Hematopoietic multipotent progenitor cell treated with erythropoietin and hydrocortisone succinate and interleukin-3 and kit ligand, for 15 days (in vitro differentiated cells): ENCODE measurements at regions not wholly inside any gene's neighbourhood (a gene's known extent, or its start where the extent isn't known, plus 50 kb on each side); places are given as distances from the start of the nearest gene placed in this dataset.

Experiments used
- DNase-seq: peaks from one replicate; pipeline ENCODE4 v3.0.0-alpha.2; 2015; ENCODE audit warnings: low spot score

GRCh38 chr2:196249171-196249570 lies 77.8 kb upstream of the STK17B start:
- no peak for DNase-seq

DNA sequence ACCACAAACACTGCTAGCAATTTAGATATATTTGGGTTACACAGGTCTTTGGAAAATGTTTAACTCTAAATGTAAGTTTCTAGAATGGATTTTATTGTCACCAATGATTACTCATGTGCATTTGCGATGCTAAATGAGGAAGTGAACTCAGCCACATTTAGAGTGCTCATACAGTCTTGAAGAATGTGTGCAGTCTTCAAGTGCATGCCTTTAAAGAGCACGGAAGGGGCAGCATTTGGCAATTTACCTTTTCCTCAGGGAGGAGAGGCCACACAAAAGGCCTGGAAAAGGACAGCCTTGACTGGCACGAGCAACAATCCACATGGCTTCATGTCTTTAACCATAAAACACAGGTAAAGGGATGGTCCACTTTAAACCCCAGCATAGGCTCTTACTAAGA lies 78.5 kb upstream of the STK17B start:
- DNase-seq = no peak

DNA sequence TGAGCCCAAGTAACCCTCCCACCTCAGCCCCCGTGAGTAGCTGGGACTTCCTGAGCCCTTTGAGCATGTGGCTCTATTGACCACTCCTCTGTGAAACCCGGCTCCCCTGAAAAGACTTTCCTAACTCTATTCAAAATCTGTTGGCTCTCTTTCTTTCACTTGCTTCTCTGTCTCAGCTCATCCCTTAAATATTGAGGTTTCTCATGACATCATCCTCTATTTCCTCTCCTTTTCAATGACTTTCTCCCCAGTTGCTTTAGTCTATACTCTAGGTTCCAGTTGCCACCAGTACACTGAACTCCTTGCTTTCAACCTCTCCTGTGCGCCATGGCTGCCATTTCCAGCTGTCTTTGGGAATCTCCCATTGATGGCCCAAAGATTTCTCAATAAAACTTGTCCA lies 79.8 kb upstream of the STK17B start:
- DNase-seq = no peak

DNA sequence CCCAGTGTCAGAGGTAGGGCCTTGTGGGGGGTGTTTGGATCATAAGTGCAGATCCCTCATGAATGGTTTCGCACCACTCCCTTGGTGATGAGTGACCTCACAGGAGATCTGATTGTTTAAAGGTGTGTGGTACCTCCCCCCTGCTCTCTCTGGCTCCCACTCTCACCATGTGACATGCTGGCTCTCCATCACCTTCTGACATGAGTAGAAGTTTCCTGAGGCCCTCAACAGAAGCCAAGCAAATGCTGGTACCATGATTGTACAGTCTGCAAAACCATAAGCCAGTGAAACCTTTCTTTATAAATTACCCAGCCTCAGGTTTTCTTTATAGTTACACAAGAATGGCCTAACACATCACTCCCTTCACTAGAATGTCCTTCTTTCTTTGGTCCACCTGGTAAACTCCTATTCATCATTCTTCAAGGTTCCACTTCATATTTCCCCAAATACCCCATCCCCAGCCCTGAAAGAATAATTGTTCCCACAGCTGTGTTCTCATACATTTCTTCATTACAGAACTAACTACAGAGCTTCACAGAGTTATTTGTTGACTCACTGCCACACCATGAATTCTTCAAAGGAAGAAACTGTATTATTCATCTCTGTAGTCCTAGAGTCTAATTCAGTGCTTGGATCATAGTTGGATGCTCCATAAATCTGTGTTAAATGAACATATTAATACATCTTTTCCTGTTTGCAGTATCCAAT lies 81.2 kb upstream of the STK17B start:
- DNase-seq = no peak

DNA sequence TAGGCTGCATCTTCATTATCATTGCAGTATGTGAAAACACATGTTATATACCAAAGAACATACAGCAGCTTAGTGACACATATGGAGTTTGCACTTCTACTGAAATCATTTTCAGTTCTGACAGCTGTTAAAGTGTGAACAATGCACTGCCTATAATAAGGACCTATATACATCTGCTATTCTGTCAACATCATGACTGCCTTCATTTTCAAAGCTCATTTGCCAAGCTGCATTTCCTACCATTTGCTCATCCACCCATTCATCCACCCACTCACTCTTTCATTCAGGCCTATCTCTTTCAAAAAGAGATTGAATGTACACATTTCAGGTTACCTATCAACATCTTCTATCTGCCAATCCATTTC lies 81.7 kb upstream of the STK17B start:
- DNase-seq = no peak

DNA sequence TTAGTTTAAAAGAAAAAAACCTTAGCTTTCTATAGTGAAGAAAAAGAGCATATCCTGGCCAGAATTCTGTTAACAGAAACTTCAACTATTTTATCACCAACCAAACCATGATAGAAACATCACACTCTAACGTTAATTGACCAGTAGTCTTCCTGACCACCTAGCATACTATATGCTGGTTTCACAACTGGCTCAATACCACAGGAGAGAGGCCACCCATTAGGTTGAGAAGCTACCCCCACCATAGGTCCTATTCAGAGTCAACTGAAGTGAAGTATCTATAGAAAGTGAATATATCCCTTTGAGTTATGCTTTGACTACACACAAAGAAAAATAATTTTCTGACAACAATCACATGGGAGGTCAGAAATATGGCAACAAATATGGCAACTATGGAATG lies 85.2 kb upstream of the STK17B start:
- DNase-seq = no peak

DNA sequence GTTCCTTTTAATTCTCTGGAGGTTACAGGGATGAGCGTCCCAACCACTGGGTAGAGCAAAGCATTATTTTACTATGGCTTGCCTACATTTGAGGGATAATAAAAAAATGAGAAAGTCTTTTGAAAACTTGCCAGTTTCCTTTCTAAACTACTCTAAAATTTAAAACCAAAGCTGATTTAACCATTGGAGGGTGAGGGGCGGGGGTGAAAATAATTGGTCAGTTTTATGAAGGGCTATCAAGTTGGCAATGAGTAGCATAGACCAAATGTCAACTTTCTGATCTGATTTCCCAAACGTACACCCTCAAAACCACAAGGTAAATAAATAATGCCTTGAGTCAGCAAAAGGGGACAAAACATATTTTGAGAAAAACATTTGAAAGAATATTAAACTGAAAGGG lies 85.7 kb upstream of the STK17B start:
- DNase-seq = no peak

DNA sequence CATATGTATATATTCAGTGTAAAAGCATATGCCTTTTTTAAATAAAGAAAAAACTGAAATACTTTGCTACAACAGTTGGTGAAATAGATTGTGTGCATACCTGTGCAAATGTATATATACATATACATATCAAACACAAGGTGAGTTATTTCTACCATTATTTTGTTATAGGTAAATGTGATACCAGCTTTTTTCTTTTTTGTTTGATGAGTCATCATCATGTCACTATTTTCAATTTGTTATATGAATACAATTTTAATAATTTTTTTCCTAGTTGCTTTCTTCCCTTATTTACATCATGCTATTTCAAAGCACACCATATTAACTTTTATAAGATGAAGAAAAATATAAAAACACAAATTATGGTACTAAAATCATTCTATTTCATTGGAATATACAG lies 87.0 kb upstream of the STK17B start:
- DNase-seq = no peak

DNA sequence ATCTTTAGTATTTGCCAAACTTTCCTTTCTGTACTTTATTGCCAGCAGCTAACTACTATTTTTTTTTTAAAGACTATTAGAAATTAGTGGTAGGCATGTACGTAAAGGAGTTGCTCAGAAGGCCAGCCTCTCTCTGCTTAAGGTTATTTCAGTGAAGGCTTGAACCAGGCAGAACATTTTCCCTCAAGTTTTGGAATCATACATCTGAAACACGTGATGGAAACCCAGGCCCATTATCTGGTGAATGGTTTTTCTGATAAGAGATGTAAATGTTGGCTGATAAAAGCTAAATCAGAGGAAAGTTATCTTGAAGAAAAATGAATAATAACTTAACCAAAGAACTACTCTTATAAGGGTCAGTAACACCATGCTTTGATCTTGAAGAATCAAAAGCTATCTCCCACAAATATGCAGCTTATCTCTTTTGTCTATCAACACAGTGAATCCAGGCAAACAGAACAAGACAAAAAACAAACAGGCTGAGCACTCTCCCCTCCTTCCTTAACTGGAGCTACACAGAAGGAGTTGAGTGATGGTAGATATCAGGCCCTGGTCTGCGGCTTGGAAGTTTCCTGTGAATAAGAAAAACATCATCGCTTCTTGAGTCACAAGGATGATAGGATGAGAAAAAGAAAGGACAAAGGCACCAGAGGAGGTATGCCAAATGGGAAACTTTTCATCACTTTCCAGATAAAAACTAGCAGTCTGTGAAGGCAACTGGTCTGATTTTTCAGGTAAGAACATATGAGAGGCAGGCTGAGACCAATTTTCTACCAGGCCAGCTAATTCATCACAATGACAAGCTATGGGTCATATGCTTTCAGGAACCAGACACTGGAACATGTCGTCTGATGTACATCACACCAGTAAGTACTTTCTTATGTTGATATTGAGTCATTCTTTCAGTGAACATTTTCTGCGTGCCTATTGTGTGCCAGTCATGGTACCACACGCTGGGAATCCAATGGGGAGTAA lies 88.4 kb upstream of the STK17B start:
- DNase-seq = no peak

DNA sequence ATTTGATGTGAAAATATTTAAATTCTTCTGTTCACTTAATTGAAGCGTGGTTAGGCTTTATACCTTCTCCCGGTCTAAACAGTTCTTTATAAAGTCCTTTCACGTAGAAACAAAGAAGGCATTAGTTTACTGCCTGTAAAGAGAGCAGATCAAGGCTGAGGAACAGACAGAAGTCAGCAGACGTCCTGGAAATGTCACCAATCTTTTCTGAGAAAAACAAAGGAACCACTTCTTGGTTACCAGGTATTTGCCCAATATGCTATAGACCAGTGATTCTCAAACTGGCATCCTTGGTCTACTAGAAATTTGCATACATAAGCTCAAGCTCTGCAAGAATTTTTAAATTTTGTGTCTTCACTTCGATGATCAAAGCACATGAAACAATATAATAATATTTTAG lies 89.2 kb upstream of the STK17B start:
- DNase-seq = no peak

DNA sequence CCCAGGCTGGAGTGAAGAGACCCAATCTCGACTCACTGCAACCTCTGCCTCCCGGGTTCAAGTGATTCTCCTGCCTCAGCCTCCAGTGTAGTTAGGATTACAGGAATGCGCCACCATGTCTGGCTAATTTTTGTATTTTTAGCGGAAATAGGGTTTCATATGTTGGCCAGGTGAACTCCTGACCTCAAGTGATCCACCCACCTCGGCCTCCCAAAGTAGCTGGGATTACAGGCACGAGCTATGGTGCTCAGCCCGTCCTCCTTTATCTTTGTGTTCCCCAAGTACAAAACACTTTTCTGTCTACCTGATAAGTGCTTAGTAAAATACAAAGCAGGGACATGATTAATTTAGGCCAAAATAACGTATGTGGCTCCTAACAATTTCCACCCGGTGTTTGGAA lies 91.2 kb upstream of the STK17B start:
- no peak for DNase-seq

- DNase-seq = peak; percentile 42
Observed at GRCh38 chr2:196263181-196263747, 91.9 kb upstream of the STK17B start.

DNA sequence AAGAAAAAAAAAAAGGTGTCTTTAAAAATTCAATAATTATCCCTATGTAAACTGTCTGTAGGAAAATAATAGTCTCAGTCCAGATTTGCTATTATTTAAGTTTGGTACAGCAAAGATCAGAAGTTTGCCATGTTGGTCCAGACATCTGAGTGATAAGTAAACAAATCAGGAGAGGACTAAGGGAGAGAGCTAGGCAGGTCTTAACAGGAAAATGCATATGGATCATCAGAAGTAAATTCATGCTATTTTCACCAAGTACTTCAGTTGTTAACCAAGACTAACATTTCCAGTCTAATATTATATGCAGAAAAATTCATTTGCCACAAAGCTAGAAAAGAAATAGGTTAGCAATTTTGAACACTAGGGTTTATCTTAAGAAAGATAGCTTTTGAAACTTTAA lies 95.0 kb upstream of the STK17B start:
- DNase-seq = no peak

DNA sequence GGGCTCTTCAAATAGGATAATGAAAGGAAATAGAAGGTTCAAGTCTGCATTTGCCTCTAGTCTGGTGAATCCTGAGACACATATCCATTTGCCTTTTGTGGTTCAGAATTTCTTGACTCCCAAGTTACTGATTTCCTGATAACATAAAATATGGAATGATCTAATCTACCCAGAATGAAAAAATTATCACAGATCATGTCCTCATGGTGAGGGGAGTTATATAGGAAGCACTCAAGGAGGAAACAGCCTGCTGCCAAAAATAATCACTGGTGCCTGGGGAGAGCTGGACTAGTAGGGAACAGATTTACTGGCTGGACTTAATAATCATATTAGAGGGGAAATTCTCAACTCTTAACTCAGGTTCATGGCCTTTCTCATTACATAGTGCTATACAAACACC lies 95.5 kb upstream of the STK17B start:
- DNase-seq = no peak

DNA sequence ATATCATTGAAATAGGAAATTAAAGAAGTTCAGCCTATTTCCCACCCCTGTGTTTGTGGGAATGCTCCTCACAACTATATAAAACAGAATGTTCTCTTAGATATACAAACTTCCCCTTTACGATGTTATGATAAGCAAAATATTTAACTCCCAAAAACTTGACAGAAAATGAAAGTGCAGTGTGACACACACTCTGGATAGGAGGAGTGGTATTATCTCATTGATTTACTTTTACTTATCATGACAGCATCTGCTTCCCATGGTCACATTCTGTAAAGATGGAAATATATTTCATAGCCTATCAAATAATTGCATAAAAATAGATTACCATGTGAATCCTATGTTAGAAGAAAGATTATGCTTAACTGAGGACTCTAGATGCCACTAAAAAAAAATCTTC lies 96.6 kb upstream of the STK17B start:
- DNase-seq = no peak

DNA sequence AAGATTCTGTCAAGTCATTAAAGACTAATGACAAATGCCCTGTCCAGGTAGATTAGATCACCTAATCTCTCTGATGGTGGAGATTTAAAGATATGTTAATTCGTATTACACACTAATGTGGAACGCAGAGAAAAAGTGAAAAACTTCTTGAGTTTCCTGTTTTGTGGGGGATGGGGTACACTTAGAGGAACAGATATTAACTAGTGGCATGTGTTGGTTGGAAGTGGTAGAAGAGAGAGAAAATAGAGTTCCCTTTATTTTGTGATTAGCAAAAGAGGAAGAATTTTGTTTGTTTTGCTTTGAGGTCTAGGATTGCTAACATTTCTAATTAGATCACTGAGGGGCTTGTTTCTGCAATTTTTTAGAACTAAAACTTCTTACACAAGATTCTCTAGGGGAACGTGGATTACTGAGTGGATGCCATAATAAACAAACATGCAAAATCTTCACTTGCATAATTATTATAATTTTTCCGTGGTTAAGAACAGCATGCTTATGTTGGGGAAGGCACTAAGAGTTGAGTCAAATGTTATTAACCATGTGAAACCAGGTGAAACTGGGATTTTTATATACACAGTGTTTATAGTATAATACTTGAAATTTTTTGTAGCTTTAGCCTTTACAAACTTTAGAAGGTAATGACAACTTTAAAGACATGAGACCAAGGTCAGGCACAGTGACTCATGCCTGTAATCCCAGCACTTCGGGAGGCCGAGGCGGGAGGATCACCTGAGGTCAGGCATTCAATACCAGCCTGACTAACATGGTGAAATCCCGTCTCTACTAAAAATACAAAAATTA lies 97.4 kb upstream of the STK17B start:
- DNase-seq = no peak

DNA sequence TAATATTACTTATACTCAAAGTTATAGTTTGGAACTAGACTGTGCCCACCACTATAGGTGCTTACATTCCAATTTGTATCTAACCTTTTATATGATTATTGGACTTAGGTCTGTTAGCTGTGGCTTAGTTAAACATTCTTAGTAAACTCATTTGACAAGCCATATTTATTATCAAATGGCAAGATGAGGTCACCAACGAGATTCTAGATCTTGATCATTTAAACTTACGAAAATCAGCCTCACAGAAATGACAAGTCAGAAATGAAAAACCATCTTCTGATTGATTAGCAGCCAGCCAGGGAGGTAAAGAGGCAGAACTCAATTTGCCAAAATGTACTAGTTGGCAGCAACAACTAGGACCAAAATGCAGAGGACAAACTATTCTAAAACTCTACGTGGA lies 100.4 kb upstream of the STK17B start:
- no peak for DNase-seq

- no peak for DNase-seq
Observed at GRCh38 chr2:196274387-196274809, 103.0 kb upstream of the STK17B start.

GRCh38 chr2:196275646-196276352 lies 104.4 kb upstream of the STK17B start:
- no peak for DNase-seq

- DNase-seq = no peak
Observed at GRCh38 chr2:196276421-196276820, 105.0 kb upstream of the STK17B start.

DNA sequence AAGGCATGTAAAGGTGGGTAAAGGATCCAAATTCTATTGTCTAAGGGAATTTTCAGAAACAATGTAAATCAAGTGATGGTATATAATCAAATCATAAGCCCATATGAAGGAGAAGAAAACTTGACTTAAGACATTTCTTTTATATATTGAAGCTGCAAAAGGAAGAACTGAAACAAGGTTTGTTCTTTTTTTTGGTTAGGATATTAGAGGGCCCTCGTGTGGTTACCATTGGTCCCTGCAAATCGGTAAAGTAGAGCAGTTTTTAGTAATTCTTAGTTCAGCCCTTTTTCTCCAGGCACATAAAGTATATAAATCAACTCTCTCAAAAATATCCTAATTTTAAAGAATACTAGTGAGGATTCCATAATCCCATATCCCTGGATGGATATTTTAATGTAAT lies 105.6 kb upstream of the STK17B start:
- peak; percentile 38 for DNase-seq

- DNase-seq = no peak
Observed at GRCh38 chr2:196278491-196278911, 107.1 kb upstream of the STK17B start.
